SK-N-SH treated with all-trans-retinoic acid at 6 μM for 48 hours (cell line): ENCODE measurements at regions not wholly inside any gene's neighbourhood (a gene's known extent, or its start where the extent isn't known, plus 50 kb on each side); places are given as distances from the start of the nearest gene placed in this dataset.

Source experiments
- ATAC-seq: fragments of 200-7000 bp; cut with Tn5 transposase; 3 replicates; pipeline ENCODE4 v1.9.1; 2020; ENCODE audit warnings: mild to moderate bottlenecking, moderate library complexity
- ARNTL ChIP-seq: fragments of 450-650 bp; formaldehyde crosslinking; IDR thresholded peaks from 2 replicates; pipeline ENCODE4 v1.5.0; 2020; ENCODE audit warnings: low read depth, mild to moderate bottlenecking, moderate library complexity, borderline replicate concordance
- BACH2 ChIP-seq: fragments of 250-450 bp; sonication (Bioruptor Pico); IDR thresholded peaks from 2 replicates; pipeline ENCODE4 v1.9.0; 2021; ENCODE audit warnings: mild to moderate bottlenecking, borderline replicate concordance
- CREB5 ChIP-seq: fragments of 250-450 bp; sonication (Bioruptor Pico); IDR thresholded peaks from 2 replicates; pipeline ENCODE4 v1.5.1; 2020; ENCODE audit warnings: low read depth, mild to moderate bottlenecking, moderate library complexity
- CSDC2 ChIP-seq: fragments of 250-450 bp; sonication (Bioruptor Pico); IDR thresholded peaks from 2 replicates; pipeline ENCODE4 v1.5.0; 2020; ENCODE audit warnings: mild to moderate bottlenecking, moderate library complexity
- CSRNP3 ChIP-seq: fragments of 250-450 bp; sonication (Bioruptor Pico); IDR thresholded peaks from 2 replicates; pipeline ENCODE4 v1.5.1; 2021; ENCODE audit warnings: mild to moderate bottlenecking, moderate library complexity
- ESRRG ChIP-seq: fragments of 250-450 bp; sonication (Bioruptor Pico); IDR thresholded peaks from 2 replicates; pipeline ENCODE4 v1.6.1; 2021; ENCODE audit warnings: mild to moderate bottlenecking
- GLIS3 ChIP-seq: fragments of 250-450 bp; sonication (Bioruptor Pico); IDR thresholded peaks from 2 replicates; pipeline ENCODE4 v1.5.0; 2020; ENCODE audit warnings: mild to moderate bottlenecking, moderate library complexity
- ISL1 ChIP-seq: fragments of 250-450 bp; sonication (Bioruptor Pico); IDR thresholded peaks from 2 replicates; pipeline ENCODE4 v2.1.2; 2022; ENCODE audit warnings: mild to moderate bottlenecking, moderate library complexity
- PATZ1 ChIP-seq: fragments of 250-450 bp; sonication (Bioruptor Pico); IDR thresholded peaks from 2 replicates; pipeline ENCODE4 v1.8.0; 2020; ENCODE audit warnings: mild to moderate bottlenecking, moderate library complexity, borderline replicate concordance
- POU6F1 ChIP-seq: fragments of 250-450 bp; sonication (Bioruptor Pico); IDR thresholded peaks from 2 replicates; pipeline ENCODE4 v1.8.0; 2021; ENCODE audit warnings: low read depth, mild to moderate bottlenecking, moderate library complexity, borderline replicate concordance
- PPARA ChIP-seq: fragments of 250-450 bp; sonication (Bioruptor Pico); IDR thresholded peaks from 2 replicates; pipeline ENCODE4 v1.5.0; 2020; ENCODE audit warnings: mild to moderate bottlenecking, borderline replicate concordance
- RARB ChIP-seq: fragments of 250-450 bp; sonication (Bioruptor Pico); IDR thresholded peaks from 2 replicates; pipeline ENCODE4 v1.8.0; 2021; ENCODE audit warnings: mild to moderate bottlenecking, moderate library complexity
- SNAI2 ChIP-seq: fragments of 250-450 bp; sonication (Bioruptor Pico); IDR thresholded peaks from 2 replicates; pipeline ENCODE4 v1.5.0; 2020; ENCODE audit warnings: mild to moderate bottlenecking, moderate library complexity
- TCF4 ChIP-seq: fragments of 250-450 bp; sonication (Bioruptor Pico); IDR thresholded peaks from 2 replicates; pipeline ENCODE4 v1.8.0; 2021; ENCODE audit warnings: mild to moderate bottlenecking, moderate library complexity, borderline replicate concordance
- TOX ChIP-seq: fragments of 250-450 bp; sonication (Bioruptor Pico); IDR thresholded peaks from 2 replicates; pipeline ENCODE4 v1.8.0; 2021; ENCODE audit warnings: mild to moderate bottlenecking, moderate library complexity, borderline replicate concordance
- TSHZ2 ChIP-seq: fragments of 250-450 bp; sonication (Bioruptor Pico); IDR thresholded peaks from 2 replicates; pipeline ENCODE4 v1.5.0; 2020; ENCODE audit warnings: mild to moderate bottlenecking, moderate library complexity
- ZC3H10 ChIP-seq: fragments of 250-450 bp; sonication (Bioruptor Pico); IDR thresholded peaks from 2 replicates; pipeline ENCODE4 v1.5.1; 2021; ENCODE audit warnings: mild to moderate bottlenecking, moderate library complexity
- ZFP3 ChIP-seq: fragments of 250-450 bp; sonication (Bioruptor Pico); IDR thresholded peaks from 2 replicates; pipeline ENCODE4 v1.5.0; 2020; ENCODE audit warnings: mild to moderate bottlenecking, moderate library complexity
- ZFP30 ChIP-seq: fragments of 450-650 bp; formaldehyde crosslinking; IDR thresholded peaks from 2 replicates; pipeline ENCODE4 v1.5.0; 2022; ENCODE audit warnings: mild to moderate bottlenecking, moderate library complexity
- ZNF565 ChIP-seq: fragments of 450-650 bp; formaldehyde crosslinking; conservative IDR thresholded peaks from 2 replicates; pipeline ENCODE4 v1.5.0; 2020; ENCODE audit warnings: low read depth, mild to moderate bottlenecking, moderate library complexity
- ZNF70 ChIP-seq: fragments of 450-650 bp; formaldehyde crosslinking; IDR thresholded peaks from 2 replicates; pipeline ENCODE4 v1.5.0; 2020; ENCODE audit warnings: mild to moderate bottlenecking, moderate library complexity
- ZNF8 ChIP-seq: fragments of 450-650 bp; formaldehyde crosslinking; IDR thresholded peaks from 2 replicates; pipeline ENCODE4 v1.5.0; 2020; ENCODE audit warnings: mild to moderate bottlenecking, moderate library complexity

- TF ChIP-seq ESRRG (CRISPR knock-in tag) (no peak), TOX (no peak), SNAI2 (CRISPR knock-in tag) (no peak), BACH2 (CRISPR knock-in tag) (no peak), POU6F1 (CRISPR knock-in tag) (no peak), GLIS3 (CRISPR knock-in tag) (no peak), PPARA (CRISPR knock-in tag) (no peak), ZFP30 (no peak), RARB (CRISPR knock-in tag) (no peak), PATZ1 (no peak), CSDC2 (CRISPR knock-in tag) (no peak), ARNTL (no peak), CREB5 (CRISPR knock-in tag) (no peak), ISL1 (no peak)
- no peak for ATAC-seq
Measured at GRCh38 chr12:58156697-58157096, 215.3 kb downstream of the ATP23 start.

GRCh38 chr12:58159941-58160340, 218.6 kb downstream of the ATP23 start:
- ATAC-seq: no peak
- TF ChIP-seq SNAI2 (CRISPR knock-in tag) (no peak), ZC3H10 (CRISPR knock-in tag) (no peak), PPARA (CRISPR knock-in tag) (no peak), RARB (CRISPR knock-in tag) (no peak), ZNF8 (CRISPR knock-in tag) (no peak), TCF4 (no peak), PATZ1 (no peak), ISL1 (no peak), ZNF565 (CRISPR knock-in tag) (no peak), TSHZ2 (CRISPR knock-in tag) (no peak), ZNF70 (no peak), ZFP3 (CRISPR knock-in tag) (no peak), TOX (no peak), ZFP30 (no peak), CREB5 (CRISPR knock-in tag) (no peak), GLIS3 (CRISPR knock-in tag) (no peak)

GRCh38 chr12:58161773-58162172, 220.4 kb downstream of the ATP23 start:
- TF ChIP-seq ZC3H10 (CRISPR knock-in tag): no peak
- TF ChIP-seq BACH2 (CRISPR knock-in tag): no peak
- TF ChIP-seq ZFP3 (CRISPR knock-in tag): no peak
- no peak for TF ChIP-seq ZNF8 (CRISPR knock-in tag)
- TF ChIP-seq CSRNP3 (CRISPR knock-in tag): no peak
- no peak for TF ChIP-seq ESRRG (CRISPR knock-in tag)
- no peak for ATAC-seq
